ENCODE measurements at regions not wholly inside any gene's neighbourhood (a gene's known extent, or its start where the extent isn't known, plus 50 kb on each side); places are given as distances from the start of the nearest gene placed in this dataset.

- H3K27me3 ChIP-seq: no peaks in the 10 kb centered on the region
- H3K9me3 ChIP-seq: no peaks in the 10 kb centered on the region
- H3K36me3 ChIP-seq: no peaks in the 10 kb centered on the region
- 74 to 77% methylated on average over 3 of the region's 3 CpGs for WGBS, 2 donors
- no peak overlapping the region for H3K4me3 ChIP-seq
- H3K4me1 ChIP-seq: no peaks in the 10 kb centered on the region
- DNase-seq (no peak), ATAC-seq (ENCODE audit: low FRiP score in 2 of 2) (no peak)
- no peak overlapping the region for H3K27ac ChIP-seq
- no peak for TF ChIP-seq EP300 (IDR thresholded peaks at IDR 0.05)
- TF ChIP-seq POLR2A (IDR thresholded peaks at IDR 0.05): no peak
- no peak for TF ChIP-seq POLR2AphosphoS5 (IDR thresholded peaks at IDR 0.05)
- TF ChIP-seq CTCF (IDR thresholded peaks at IDR 0.05): no peak
Observed at GRCh38 chr3:186487819-186488218, 56.4 kb downstream of the CRYGS start.

- TF ChIP-seq CTCF (IDR thresholded peaks at IDR 0.05) (no peak), POLR2AphosphoS5 (IDR thresholded peaks at IDR 0.05) (no peak), POLR2A (IDR thresholded peaks at IDR 0.05) (no peak), EP300 (IDR thresholded peaks at IDR 0.05) (no peak)
- H3K9me3 ChIP-seq: no peaks in the 10 kb centered on the region
- H3K4me3 ChIP-seq: no peak overlapping the region
- WGBS, 2 donors: 79 to 94% methylated on average over 4 of the region's 4 CpGs
- no peaks in the 10 kb centered on the region for H3K4me1 ChIP-seq
- DNase-seq: no peak
- ATAC-seq (ENCODE audit: low FRiP score in 2 of 2): no peak
- no peaks in the 10 kb centered on the region for H3K36me3 ChIP-seq
- H3K27ac ChIP-seq: no peak overlapping the region
- H3K27me3 ChIP-seq: no peaks in the 10 kb centered on the region
Observed at GRCh38 chr3:186487037-186487436, 57.1 kb downstream of the CRYGS start.

GRCh38 chr3:186483611-186484340 is 60.4 kb downstream of the CRYGS start:
- TF ChIP-seq EP300 (IDR thresholded peaks at IDR 0.05): no peak
- no peak for TF ChIP-seq POLR2A (IDR thresholded peaks at IDR 0.05)
- TF ChIP-seq POLR2AphosphoS5 (IDR thresholded peaks at IDR 0.05): no peak
- no peak for TF ChIP-seq CTCF (IDR thresholded peaks at IDR 0.05)
- Histone ChIP-seq H3K27ac (no peak overlapping the region), H3K27me3 (no peaks in the 10 kb centered on the region), H3K4me1 (no peaks in the 10 kb centered on the region), H3K4me3 (no peak overlapping the region), H3K36me3 (no peaks in the 10 kb centered on the region), H3K9me3 (no peaks in the 10 kb centered on the region)
- ATAC-seq (ENCODE audit: low FRiP score in 2 of 2): no peak
- no peak for DNase-seq
- 80 to 87% methylated on average over 8 of the region's 8 CpGs for WGBS, 2 donors

GRCh38 chr3:186481526-186481925 is 62.7 kb downstream of the CRYGS start:
- H3K27ac ChIP-seq: no peak overlapping the region
- WGBS, 2 donors: 38 to 64% methylated on average over 4 of the region's 4 CpGs
- H3K4me3 ChIP-seq: no peak overlapping the region
- no peaks in the 10 kb centered on the region for H3K27me3 ChIP-seq
- ATAC-seq (ENCODE audit: low FRiP score in 2 of 2) (no peak), DNase-seq (no peak)
- H3K4me1 ChIP-seq: no peaks in the 10 kb centered on the region
- H3K9me3 ChIP-seq: no peaks in the 10 kb centered on the region
- H3K36me3 ChIP-seq: no peaks in the 10 kb centered on the region
- TF ChIP-seq POLR2AphosphoS5 (IDR thresholded peaks at IDR 0.05): no peak
- TF ChIP-seq POLR2A (IDR thresholded peaks at IDR 0.05): no peak
- no peak for TF ChIP-seq CTCF (IDR thresholded peaks at IDR 0.05)
- TF ChIP-seq EP300 (IDR thresholded peaks at IDR 0.05): no peak

GRCh38 chr3:186477876-186478275 is 66.3 kb downstream of the CRYGS start:
- WGBS, 2 donors: 89 to 91% methylated on average over 4 of the region's 4 CpGs
- no peak for ATAC-seq (ENCODE audit: low FRiP score in 2 of 2)
- TF ChIP-seq EP300 (IDR thresholded peaks at IDR 0.05): no peak
- no peak for TF ChIP-seq POLR2AphosphoS5 (IDR thresholded peaks at IDR 0.05)
- TF ChIP-seq POLR2A (IDR thresholded peaks at IDR 0.05): no peak
- no peak for TF ChIP-seq CTCF (IDR thresholded peaks at IDR 0.05)

More at GRCh38 chr3:186477876-186478275, 66.3 kb downstream of the CRYGS start:
- Histone ChIP-seq H3K36me3 (no peaks in the 10 kb centered on the region), H3K27ac (no peak overlapping the region), H3K4me1 (no peaks in the 10 kb centered on the region), H3K4me3 (no peak overlapping the region), H3K9me3 (no peaks in the 10 kb centered on the region), H3K27me3 (no peaks in the 10 kb centered on the region)
- DNase-seq: no peak
